Cerebellar nuclear complex (tissue), 1 donor: ENCODE measurements at regions not wholly inside any gene's neighbourhood (a gene's known extent, or its start where the extent isn't known, plus 50 kb on each side); places are given as distances from the start of the nearest gene placed in this dataset.
"Not testable (repeated sequence)": the region's sequence is repeated elsewhere in the genome, so short reads cannot be mapped to it uniquely, and the experiment has no call there.

Source experiments
- DNase-seq, 2 experiments: peaks; one replicate each; lab custom pipeline; 2025; lab: John Stamatoyannopoulos, UW

DNA sequence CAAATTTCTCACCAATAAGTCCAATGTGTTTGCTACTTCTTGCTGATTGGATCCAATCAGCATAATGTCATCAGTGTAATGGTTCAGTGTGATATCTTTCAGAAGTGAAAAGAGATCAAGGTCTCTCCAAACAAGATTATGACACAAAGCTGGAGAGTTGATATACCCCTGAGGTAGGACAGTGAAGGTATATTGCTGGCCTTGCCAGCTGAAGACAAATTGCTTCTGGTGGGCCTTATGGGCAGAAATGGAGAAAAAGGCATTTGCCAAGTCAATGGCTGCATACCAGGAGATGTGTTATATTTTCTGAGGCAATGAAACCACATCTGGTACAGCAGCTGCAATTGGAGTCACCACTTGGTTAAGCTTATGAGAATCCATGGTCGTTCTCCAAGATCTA is 131.7 kb upstream of the PCBD1 start:
- not testable (repeated sequence) for DNase-seq

DNA sequence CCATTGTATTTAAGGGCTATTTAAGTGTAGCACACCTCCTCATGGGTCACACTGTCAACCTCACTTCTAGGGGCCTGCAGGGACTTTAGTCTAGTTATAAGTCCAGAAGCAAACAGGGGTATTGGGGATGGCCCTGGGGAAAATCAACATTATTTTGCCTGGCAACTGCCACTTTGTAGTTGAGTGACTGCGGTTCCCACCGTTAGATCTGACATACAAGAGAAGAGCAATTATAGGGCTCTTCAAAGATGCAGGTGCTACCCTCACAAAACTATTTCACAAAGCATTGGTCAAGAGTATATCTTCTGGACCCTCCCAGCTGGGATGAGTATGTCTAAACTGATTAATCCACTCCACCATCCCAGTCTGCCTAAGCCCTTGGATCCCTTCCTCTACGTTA is 133.0 kb upstream of the PCBD1 start:
- DNase-seq: no peak

DNA sequence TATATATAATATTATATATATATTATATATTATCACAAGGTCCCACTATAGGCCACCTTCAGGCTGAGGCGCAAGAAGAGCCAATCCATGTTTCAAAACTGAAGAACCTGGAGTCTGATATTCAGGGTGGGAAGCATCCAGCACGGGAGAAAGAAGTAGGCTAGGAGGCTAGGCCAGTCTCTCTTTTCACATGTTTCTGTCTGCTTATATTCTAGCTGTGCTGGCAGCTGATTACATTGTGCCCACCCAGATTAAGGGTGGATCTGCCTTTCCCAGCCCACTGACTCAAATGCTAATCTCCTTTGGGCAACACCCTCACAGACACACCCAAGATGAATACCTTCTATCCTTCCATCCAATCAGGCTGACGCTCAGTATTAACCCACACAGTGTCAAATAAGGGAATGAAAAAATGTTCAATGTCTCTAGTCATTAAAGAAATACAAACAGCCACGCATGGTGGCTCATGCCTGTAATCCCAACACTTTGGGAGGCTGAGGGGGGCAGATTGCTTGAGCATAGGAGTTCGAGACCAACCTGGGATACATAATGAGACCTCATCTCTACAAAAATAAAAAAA is 135.4 kb upstream of the PCBD1 start:
- no peak for DNase-seq

DNA sequence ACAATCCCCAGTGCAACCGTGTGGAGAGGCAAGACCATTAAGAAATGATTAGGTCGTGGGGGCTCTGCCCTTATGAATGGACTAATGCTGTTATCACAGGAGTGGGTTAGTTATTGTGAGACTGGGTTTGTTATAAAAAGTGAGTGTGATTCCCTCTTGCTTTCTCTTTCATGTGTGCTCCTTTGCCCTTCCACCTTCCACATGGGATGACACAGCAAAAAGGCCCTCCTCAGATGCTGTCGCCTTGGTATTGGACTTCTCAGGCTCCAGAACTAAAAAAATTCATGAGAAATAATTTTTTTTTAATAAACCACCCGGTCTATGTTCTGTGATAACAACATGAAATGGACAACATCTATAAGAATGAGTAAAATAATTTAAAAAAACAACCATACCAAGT is 136.1 kb upstream of the PCBD1 start:
- no peak for DNase-seq

DNA sequence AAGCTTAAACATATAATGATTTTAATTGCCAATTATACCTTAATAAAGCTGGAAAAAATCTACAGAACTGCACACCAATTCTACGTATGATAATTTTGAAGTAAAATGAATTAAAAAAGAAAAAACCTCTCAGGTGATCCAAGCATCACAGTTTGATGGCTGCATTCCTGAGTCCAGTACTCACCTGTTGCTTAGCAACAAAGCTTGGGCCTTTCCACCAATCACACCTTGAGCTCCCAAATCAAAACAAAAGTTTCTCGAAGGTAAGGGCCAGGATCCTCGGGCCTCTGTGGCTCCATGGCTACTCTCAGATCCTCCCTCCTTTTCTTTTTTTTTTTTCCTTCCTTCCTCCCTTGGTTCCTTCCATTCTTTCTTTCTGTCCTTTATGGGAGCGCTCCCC is 137.2 kb upstream of the PCBD1 start:
- DNase-seq: no peak

DNA sequence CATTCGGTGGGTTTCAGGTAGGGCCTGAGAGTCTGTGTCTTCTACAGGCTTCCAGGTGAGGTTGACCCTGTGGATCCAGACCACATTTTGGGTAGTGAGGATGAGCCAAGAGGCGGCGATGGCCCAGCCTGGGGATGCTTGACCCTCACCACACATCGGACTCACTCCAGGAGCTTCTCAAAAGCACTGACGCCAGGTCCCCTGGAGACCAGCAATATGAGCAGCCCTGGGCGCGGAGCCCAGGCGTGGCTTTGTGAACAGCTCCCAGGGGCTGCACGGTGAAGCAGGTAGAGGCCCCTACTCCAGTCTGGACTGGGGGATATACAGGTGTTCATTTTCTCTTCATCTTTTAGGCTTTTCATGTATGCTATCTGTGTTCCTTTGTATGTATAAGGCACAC is 139.7 kb upstream of the PCBD1 start:
- no peak for DNase-seq

DNA sequence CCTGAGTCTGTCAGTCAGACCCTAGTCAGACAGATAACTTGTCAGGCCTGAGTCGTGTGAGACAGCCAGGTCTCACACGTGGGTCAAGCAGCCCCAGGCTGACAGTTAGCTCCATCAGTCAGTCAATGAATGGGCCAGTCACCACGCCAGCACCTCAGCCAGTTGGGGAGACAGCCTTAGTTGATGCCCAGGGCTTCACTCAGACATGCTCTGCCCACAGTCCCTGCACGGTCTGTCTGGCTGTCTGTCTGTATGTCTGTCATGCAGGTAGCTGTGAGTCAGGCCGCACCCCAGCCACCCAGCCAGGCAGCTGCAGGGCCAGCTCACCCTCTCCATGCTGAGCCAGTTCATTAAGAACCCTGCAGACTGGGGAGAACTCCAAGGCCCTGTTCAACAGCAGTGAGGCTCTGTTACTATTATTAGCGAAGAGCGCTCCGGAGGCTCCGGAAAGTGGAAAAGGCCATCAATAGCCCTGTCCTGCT is 141.1 kb upstream of the PCBD1 start:
- DNase-seq: no peak

DNA sequence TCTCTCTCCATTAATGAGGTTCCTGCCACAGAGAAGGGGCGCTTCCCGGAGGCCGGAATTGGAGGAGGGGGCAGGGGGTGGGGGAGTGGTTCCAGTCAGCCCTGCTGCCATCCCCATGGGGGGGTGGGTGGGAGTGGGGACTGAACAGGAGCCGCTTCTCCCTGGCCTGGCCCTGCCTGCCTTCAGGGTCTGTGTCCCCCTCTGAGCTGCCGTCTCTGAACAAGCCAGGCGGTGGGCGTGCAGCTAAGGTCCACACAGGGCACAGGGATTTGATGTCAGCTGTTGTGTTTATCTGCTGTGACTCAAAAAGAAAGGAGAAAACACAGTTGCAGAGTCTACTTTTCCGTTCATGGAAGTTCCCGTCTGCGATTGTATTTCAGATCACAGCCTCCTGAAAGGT is 141.5 kb upstream of the PCBD1 start:
- DNase-seq: no peak

DNA sequence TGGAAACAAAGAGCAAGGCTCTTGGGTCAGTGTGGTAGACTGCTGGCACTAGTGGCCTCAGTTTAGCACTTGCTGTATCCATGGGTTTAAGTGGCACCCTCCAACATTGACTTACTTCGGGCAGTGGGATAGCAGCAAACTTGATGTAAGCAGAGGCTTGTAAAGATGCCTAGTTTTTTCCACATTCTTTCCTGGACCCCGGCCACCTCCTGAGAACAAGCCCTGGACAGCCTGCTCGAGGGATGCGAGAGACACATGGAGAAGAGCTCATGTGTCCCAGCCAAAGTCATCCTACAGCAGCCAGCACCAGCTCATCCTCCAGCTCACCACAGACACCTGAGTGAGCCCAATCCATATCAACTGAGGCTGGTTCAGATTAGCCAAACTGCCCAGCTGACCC is 142.7 kb upstream of the PCBD1 start:
- DNase-seq: no peak

DNA sequence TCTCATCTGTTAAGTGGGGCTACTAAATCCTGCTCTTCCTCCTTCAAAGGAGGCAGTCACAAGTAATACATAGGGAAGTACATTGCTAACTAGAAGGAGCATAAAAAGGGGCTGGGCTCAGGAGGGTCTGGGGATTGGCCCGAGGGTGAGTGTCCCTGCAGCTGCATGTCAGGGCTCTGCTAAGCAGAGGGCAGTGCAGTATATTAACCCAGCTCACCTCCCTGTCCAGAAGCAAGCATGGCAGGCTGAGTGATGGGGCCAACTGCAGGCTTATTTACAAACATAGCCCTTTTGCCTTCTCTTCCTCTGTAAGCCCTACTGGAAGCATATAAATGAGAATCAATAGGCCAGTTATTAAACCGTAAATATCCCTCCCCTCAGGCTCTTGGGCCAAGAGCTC is 143.2 kb upstream of the PCBD1 start:
- DNase-seq: no peak

DNA sequence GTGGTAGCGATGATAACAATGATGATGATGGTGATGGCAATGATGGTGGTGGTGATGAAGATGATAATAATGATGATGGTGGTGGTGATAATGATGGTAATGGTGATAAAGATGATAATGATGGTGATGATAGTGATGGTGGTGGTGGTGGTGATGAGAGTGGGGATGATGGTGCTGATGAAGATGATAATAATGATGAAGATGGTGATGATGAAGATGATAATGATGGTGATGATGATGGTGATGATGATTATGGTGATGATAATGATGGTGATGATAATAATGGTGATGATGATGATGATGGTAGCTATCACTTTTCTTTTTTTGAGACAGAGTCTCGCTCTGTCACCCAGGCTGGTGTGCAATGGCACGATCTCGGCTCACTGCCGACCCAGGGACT is 144.5 kb upstream of the PCBD1 start:
- DNase-seq: no peak

DNA sequence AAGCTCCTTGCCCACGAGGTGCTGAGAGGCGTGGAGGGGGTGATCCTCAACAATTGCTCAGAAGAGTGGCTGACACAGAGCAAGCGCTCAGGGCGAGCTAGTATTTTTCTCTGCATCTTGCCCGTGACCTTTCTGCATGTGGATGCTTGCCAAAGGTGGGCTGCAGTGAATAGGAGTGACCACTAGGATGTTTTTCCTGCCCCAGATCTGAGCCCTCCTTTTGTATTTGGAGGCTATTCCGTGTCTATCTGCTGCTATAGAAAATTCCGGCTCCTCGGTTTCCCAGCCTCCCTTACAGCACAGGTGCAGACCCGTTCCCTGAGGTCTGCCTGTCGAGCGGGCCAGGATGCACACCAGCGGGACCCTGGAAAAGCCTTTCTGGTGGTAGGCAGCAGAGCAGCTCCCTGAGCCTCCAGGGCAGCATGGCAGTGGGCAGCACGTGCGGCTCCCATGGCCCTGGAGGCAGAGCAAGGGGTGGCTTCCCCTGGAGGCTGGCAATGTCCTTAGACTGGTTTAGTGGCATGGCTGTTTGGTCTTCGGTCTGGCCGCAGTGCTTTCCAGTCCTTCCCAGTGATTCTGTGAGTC is 145.1 kb upstream of the PCBD1 start:
- DNase-seq: no peak

DNA sequence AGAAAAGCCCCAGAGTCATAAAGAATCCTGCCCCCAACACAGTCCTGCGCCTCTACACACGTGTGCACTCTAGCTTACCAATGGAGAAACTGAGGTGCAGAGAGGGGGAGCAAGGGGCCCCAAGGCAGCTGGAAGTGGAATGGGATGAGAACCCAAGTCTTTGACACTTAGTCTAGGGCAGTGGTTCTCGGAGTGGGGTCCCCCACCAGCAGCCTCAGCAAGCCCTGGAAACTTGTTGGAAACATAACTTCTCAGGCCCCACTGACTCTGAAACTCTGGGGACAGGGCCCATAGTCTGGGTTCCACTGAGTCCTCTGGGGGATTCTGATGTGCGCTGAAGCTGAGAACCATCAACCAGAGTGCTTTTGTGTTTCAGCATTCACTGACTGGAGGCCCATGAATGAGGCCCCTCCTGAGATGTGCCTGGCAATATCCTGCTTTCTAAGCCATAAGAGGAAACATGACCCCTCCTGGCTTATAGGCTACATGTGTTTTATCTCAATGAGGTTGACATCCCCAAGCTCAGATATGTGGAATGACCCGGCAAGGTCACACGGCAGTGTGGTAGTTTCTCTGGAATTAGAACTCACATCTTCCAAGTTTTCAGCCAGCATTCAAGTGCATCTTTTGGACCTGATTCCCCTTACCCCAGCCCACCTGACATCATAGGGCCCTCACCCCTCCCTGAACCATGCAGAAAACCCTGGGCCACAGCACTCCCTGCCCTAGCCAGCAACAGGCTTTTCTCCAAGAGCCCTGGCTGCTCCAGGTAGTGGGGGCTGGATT is 147.3 kb upstream of the PCBD1 start:
- no peak for DNase-seq

DNA sequence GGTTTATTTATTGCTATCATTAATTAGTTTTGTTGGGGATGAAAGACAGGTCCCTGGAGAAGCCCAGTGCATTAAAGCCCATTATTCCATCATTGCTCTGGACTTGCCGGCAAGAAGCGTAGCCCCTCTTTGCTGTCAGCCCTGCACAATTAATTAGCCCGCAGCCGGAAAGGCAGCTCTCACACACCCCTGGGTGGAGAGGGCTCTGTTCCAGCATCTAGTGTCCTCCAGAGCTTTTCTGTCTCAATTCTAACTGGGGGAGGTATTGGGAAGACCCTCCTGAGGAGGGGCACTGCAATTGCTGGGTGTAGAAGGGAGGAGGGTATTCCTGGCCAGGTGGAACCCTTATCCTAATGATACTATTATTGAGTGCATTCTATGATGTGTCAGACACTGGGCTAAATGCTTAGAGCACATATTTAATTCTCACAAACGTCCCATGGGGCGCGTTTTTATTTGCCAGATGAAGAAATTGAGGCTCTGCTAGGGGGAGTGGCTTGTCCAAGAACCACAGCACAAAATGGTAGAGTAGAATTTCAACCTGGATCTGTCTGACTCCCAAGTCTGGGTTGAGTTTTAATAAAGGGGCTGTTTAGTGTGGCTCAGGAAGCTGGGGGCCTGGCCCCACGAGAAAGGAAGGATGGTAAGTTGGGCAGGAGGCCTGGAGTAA is 148.1 kb upstream of the PCBD1 start:
- DNase-seq: no peak

DNA sequence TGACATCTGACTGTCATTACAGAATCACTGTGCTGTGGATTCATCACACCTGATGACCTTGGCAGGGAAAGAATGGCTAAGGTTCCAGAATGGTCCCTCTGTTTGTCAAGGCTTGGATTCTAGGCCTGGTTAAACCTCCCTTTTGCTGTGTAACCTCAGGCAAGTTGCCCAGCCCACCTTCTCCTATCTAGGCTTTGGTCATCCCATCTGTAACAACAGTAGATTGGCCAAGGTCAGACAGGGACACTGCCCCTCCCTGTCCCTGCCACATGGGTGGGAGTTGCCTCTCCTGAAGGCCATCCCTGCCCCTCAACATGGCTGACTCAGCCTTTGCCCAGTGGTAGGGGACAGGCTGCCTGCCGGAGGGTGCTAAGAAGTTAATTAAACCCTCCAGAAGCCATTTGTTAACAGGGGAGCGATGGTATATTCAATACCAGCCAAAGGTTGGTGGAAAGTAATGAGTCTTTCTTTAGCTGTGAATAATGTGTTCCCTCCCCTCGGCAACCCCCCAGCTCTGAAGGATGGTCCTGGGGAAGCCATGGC is 149.8 kb upstream of the PCBD1 start:
- no peak for DNase-seq

DNA sequence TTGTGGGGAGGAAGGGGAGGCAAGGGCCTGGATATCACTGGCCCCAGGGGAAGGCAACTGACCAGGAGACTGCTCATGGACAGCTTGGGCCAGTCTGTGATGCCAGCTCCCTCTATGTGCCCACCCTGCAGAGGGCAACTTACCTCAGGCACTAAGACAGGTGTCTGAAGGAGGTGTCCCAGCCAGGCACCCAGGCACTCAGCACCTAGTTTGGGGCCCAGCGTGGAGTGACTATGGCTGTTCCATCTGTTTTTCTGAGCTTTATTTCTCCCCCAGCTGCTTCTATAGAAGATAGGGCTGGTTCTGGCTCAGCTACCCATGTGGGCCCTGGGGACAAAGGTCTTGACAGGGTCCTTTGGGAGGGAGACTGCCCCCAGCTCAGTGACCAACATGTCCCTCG is 150.6 kb upstream of the PCBD1 start:
- DNase-seq: no peak

DNA sequence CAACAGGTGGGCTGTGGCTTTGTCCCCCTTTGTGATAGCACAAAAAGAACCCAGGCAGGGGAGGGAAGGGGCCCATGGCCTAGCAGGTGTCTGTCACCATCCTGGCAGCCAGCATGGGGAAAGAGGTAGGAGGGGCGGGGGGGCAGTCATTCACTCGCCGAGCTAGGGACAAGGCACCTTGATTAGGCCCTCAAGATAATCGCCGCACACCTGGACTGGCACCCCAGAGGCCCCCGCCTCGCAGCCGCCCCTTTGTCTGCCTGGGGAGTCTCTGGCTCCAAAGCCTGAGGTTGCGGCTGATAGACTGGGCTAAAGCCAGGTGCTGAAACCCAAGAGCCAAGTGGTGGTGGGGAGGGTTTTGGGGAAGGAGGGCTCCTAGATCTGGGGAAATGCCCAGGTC is 151.2 kb upstream of the PCBD1 start:
- no peak for DNase-seq

DNA sequence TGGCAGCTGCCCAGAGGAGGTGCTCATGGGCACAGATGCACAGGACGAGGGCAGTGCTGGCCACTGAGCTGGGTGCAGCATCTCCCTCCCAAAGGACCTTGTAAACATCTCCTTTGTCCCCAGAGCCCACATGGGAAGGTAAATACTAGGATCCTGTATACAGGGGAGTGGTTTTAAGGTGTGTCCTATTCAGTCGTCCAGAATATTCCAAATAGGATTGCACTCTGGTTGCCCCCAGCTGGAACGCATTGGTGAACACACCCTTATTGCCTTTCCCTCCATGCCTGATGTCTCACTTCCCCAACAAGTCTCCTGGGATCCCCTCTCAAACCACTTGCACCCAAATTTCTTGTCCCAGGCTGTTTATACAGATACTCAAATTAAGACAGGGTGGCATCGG is 152.0 kb upstream of the PCBD1 start:
- no peak for DNase-seq

DNA sequence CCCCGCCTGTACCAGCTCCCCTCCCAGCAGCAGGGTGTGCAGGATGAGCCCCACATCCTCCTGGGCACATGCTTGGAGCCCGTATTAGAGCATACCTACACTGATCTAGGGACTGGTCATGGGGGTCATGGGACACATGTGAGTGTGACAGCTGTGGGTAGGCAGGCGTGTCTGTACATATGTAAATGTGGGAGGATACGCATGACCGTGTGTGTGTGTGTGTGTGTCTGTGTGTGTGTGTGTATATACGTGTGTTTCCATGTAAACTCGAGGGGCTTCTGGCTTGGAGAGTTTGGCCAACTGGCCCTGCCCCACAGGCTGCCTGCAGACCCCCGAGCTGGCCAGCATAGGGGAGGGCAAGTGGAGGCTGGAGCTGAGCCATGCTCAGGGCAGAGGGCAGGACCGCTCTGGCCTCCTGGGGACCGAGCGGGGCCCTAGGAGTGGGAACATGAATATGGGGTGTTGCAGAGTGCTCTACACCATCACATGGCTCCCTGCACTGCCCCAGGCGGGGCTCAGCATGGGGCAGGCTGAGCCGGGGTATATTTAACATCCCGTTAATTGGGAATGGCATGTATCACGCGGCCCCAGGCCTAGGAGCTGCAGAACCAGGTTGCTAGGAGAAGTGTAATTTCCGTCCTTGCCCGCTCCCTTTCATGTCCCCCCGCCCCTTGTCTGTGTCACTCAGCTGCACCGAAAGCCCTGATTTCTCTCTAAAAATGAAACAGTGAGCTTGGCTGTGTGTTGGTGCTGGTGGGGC is 152.7 kb upstream of the PCBD1 start:
- DNase-seq: no peak

DNA sequence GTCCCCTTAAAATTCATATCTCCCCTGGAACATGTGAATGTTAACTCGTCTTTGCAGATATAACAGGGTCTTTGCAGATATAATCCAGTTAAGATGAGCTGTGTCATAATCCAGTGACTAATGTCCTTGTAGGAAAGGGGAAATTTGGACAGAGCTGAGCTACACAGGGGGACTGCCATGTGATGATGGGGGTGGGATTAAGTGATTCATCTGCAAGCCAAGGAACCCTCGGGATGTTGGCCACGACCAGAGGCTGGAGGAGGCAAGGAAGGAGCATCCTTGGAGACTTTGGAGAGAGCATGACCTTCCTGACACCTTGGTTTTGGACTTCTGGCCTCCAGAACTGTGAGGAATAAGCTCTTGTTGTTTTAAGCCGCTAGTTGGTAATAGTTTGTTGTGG is 153.9 kb upstream of the PCBD1 start:
- no peak for DNase-seq

DNA sequence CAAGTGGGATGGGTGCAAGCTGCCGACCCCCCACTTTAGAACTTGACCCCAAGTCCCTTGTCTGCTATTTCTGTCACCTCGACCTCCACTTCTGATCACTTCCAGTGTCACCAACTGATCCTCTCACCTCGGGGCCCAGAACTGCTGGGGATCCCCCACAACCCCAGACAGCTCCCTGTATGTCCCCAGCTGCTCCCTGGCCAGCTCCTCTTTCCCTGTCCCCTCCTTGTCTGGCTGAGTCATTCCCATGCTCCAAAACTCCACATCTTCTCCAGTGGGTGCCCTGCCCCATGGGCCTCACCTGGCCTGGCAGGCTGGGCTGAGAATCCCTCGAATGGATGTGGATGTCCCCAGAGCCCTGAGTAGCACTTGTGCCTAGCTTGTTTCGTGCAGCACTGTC is 154.3 kb upstream of the PCBD1 start:
- no peak for DNase-seq

DNA sequence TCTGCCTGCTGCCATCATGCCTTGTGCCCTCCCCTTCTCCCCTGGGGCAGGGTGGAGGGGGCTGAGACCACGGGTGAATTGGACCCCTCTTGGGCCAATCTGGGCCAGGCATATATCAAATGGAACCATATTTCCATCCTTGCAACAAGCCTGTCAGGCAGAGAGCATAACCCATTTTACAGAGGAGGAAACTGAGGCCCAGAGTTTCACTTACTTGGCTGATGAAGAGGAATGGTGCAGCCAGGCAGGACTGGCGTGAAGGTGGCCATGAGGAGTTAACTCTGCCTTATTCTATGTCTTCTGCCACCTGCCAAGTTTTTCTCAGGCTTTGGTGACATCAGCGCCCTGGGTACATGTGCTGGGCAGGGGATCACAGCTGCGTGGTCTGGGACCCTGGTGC is 155.5 kb upstream of the PCBD1 start:
- no peak for DNase-seq
